DOHH2 (cell line): ENCODE measurements at regions not wholly inside any gene's neighbourhood (a gene's known extent, or its start where the extent isn't known, plus 50 kb on each side); places are given as distances from the start of the nearest gene placed in this dataset.

ENCODE experiments used
- EZH2phosphoT487 ChIP-seq: fragments of 200-600 bp; sonication (generic); IDR thresholded peaks from 2 replicates; pipeline ENCODE4 v1.6.1; 2017; ENCODE audit warnings: borderline replicate concordance, mild to moderate bottlenecking, antibody characterized with exemption, low read length, moderate library complexity, mixed read lengths
- TF ChIP-seq, protein P1 (sequence below): fragments of 200-600 bp; sonication (generic); IDR thresholded peaks from one replicate; pipeline ENCODE4 v1.5.1; 2014; ENCODE audit warnings: antibody characterized with exemption, mild to moderate bottlenecking, low read depth, low read length; ENCODE audit not compliant: poor library complexity, severe bottlenecking

DNA sequence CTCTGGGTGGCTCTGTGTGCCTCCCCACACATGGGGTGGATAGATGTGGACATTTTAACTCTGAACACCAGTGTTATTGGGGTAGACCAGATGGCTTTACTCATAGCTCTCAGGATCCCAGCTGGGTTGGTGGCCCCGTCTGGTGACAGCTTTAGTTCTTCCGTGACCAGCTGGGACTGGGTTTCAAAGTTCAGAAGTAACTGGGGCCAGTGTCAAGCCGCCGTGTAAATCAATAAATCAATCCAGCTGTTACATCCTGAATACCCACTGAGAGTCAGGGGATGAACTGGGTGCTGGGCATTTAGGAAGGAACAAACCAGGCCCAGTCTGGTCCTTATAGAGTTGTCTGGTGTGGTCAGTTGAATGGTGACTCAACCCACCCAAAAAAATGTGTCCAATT lies 269.4 kb downstream of the CTTN start:
- TF ChIP-seq, protein P1, sequence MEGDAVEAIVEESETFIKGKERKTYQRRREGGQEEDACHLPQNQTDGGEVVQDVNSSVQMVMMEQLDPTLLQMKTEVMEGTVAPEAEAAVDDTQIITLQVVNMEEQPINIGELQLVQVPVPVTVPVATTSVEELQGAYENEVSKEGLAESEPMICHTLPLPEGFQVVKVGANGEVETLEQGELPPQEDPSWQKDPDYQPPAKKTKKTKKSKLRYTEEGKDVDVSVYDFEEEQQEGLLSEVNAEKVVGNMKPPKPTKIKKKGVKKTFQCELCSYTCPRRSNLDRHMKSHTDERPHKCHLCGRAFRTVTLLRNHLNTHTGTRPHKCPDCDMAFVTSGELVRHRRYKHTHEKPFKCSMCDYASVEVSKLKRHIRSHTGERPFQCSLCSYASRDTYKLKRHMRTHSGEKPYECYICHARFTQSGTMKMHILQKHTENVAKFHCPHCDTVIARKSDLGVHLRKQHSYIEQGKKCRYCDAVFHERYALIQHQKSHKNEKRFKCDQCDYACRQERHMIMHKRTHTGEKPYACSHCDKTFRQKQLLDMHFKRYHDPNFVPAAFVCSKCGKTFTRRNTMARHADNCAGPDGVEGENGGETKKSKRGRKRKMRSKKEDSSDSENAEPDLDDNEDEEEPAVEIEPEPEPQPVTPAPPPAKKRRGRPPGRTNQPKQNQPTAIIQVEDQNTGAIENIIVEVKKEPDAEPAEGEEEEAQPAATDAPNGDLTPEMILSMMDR, result no peak
- TF ChIP-seq EZH2phosphoT487, result no peak
